H1 (cell line): ENCODE measurements at regions not wholly inside any gene's neighbourhood (a gene's known extent, or its start where the extent isn't known, plus 50 kb on each side); places are given as distances from the start of the nearest gene placed in this dataset.

Experiments
- CTCF ChIA-PET: fragments of 300-600 bp; sonication (Branson Sonifier 250); formaldehyde crosslinking; loops from one replicate; lab custom pipeline; 2021; ENCODE audit not compliant: partially characterized antibody; lab: Charles Lee
- POLR2A ChIA-PET: fragments of 300-600 bp; sonication (Branson Sonifier 250); formaldehyde crosslinking; loops from one replicate; lab custom pipeline; 2021; ENCODE audit warnings: inconsistent platforms; ENCODE audit not compliant: partially characterized antibody; lab: Charles Lee
- DNase-seq, 2 experiments: peaks; one replicate each; pipeline versions ENCODE4 v3.0.0 to v3.0.0-alpha.2; 2010 to 2022; ENCODE audit warnings: low spot score in 2 of 2, low read depth in 1 of 2, mixed read lengths in 1 of 2
- FAIRE-seq: peaks from 2 replicates; lab custom pipeline; 2011; peaks lifted over from hg19 to GRCh38; lab: Jason Lieb, UNC
- H2AFZ ChIP-seq: 2 replicates; pipeline ENCODE4 v1.8.1; 2012; ENCODE audit warnings: low read length, inconsistent platforms
- H2AK5ac ChIP-seq: 2 replicates; pipeline ENCODE4 v1.6.1; 2013; ENCODE audit warnings: low read depth, low read length
- H2BK120ac ChIP-seq: replicated peaks from 2 replicates; pipeline ENCODE3; 2013; ENCODE audit warnings: low read depth, low read length, inconsistent platforms
- H2BK12ac ChIP-seq: 2 replicates; pipeline ENCODE4 v1.6.1; 2013; ENCODE audit warnings: low read depth, low read length
- H2BK15ac ChIP-seq: 2 replicates; pipeline ENCODE4 v1.6.1; 2013; ENCODE audit warnings: low read length
- H2BK20ac ChIP-seq: 2 replicates; pipeline ENCODE4 v1.6.1; 2013; ENCODE audit warnings: low read length
- H2BK5ac ChIP-seq: 2 replicates; pipeline ENCODE4 v1.6.1; 2013; ENCODE audit warnings: low read depth, low read length
- H3K14ac ChIP-seq: 2 replicates; pipeline ENCODE4 v1.6.1; 2013; ENCODE audit warnings: inconsistent platforms; ENCODE audit not compliant: insufficient read length
- H3K18ac ChIP-seq: 2 replicates; pipeline ENCODE4 v1.6.1; 2013; ENCODE audit warnings: low read length; ENCODE audit errors: extremely low read depth
- H3K23ac ChIP-seq: 2 replicates; pipeline ENCODE4 v1.6.1; 2013; ENCODE audit warnings: inconsistent platforms; ENCODE audit not compliant: insufficient read length
- H3K23me2 ChIP-seq: 2 replicates; pipeline ENCODE4 v1.6.1; 2013; ENCODE audit warnings: low read depth, low read length
- H3K27ac ChIP-seq: 2 replicates; pipeline ENCODE4 v1.6.1; 2011; ENCODE audit warnings: low read depth, low read length, inconsistent platforms
- H3K27me3 ChIP-seq, 4 experiments: replicated peaks in 1 of 4; 1 replicate in 1 of 4; 2 replicates in 3 of 4; pipeline versions ENCODE4 v1.6.1 to v1.8.1; 2011 to 2013; ENCODE audit warnings: low read length in 3 of 4, mild to moderate bottlenecking in 3 of 4, inconsistent platforms in 2 of 4, mixed read lengths in 2 of 4, moderate library complexity in 1 of 4; ENCODE audit not compliant: control insufficient read depth in 3 of 4, insufficient read depth in 3 of 4; ENCODE audit errors: extremely low read depth in 1 of 4
- H3K36me3 ChIP-seq, 4 experiments: 2 replicates each; pipeline versions ENCODE4 v1.6.1 to v1.8.1; 2011 to 2013; ENCODE audit warnings: mild to moderate bottlenecking in 4 of 4, low read length in 3 of 4, moderate library complexity in 2 of 4, control low read depth in 1 of 4, inconsistent platforms in 1 of 4; ENCODE audit not compliant: insufficient read depth in 4 of 4, control insufficient read depth in 2 of 4
- H3K4ac ChIP-seq: replicated peaks from 2 replicates; pipeline ENCODE3; 2013; ENCODE audit warnings: low read length, low read depth, mixed read lengths, inconsistent platforms; ENCODE audit not compliant: insufficient read length
- H3K4me1 ChIP-seq, 4 experiments: replicated peaks in 1 of 4; 1 replicate in 1 of 4; 2 replicates in 3 of 4; pipeline versions ENCODE4 v1.6.1 to v1.8.1; 2011 to 2013; ENCODE audit warnings: low read length in 3 of 4, inconsistent platforms in 2 of 4, mixed read lengths in 1 of 4; ENCODE audit not compliant: insufficient read depth in 4 of 4, control insufficient read depth in 3 of 4
- H3K4me2 ChIP-seq, 2 experiments: 2 replicates each; pipeline versions ENCODE4 v1.6.1 to v1.8.1; 2011 to 2013; ENCODE audit warnings: low read depth in 2 of 2, low read length in 2 of 2, control low read depth in 1 of 2, inconsistent platforms in 1 of 2, mild to moderate bottlenecking in 1 of 2; ENCODE audit not compliant: insufficient read depth in 1 of 2
- H3K4me3 ChIP-seq, 4 experiments: fragments of 200-600, 300-600 bp in 1 of 4; sonication (generic), shearing (Covaris generic), sonication (Bioruptor Twin) in 1 of 4; 2 replicates each; pipeline versions ENCODE4 v1.5.1 to v1.8.1; 2011 to 2016; ENCODE audit warnings: low read length in 4 of 4, low read depth in 3 of 4, control low read depth in 2 of 4, inconsistent platforms in 2 of 4, mild to moderate bottlenecking in 2 of 4, mixed read lengths in 1 of 4, moderate library complexity in 1 of 4; ENCODE audit not compliant: insufficient read depth in 2 of 4; ENCODE audit errors: extremely low read depth in 1 of 4
- H3K56ac ChIP-seq: replicated peaks from 2 replicates; pipeline ENCODE3; 2013; ENCODE audit warnings: low read depth, mild to moderate bottlenecking, mixed read lengths, low read length, inconsistent platforms; ENCODE audit not compliant: insufficient read length
- H3K79me1 ChIP-seq: 2 replicates; pipeline ENCODE4 v1.6.1; 2013; ENCODE audit warnings: low read depth, low read length, control low read depth
- H3K79me2 ChIP-seq, 2 experiments: 2 replicates each; pipeline versions ENCODE4 v1.6.1 to v1.8.1; 2012 to 2013; ENCODE audit warnings: low read length in 2 of 2, mild to moderate bottlenecking in 2 of 2, inconsistent platforms in 1 of 2; ENCODE audit not compliant: insufficient read depth in 2 of 2, control insufficient read depth in 1 of 2
- H3K9ac ChIP-seq, 4 experiments: replicated peaks in 1 of 4; 1 replicate in 1 of 4; 2 replicates in 3 of 4; pipeline versions ENCODE4 v1.6.1 to v1.8.1; 2011 to 2013; ENCODE audit warnings: low read depth in 3 of 4, low read length in 3 of 4, control low read depth in 2 of 4, mild to moderate bottlenecking in 2 of 4, moderate library complexity in 2 of 4, inconsistent platforms in 1 of 4; ENCODE audit errors: extremely low read depth in 1 of 4
- H3K9me3 ChIP-seq, 2 experiments: 2 replicates each; pipeline versions ENCODE4 v1.6.1 to v1.8.1; 2012 to 2013; ENCODE audit warnings: mild to moderate bottlenecking in 2 of 2, moderate library complexity in 2 of 2, control low read depth in 1 of 2, inconsistent platforms in 1 of 2, low read depth in 1 of 2, low read length in 1 of 2, mixed read lengths in 1 of 2; ENCODE audit not compliant: insufficient read depth in 2 of 2
- H4K20me1 ChIP-seq, 2 experiments: replicated peaks in 1 of 2; 2 replicates each; pipeline versions ENCODE3 to v1.8.1; 2011 to 2013; ENCODE audit warnings: inconsistent platforms in 2 of 2, low read length in 2 of 2, mild to moderate bottlenecking in 1 of 2; ENCODE audit not compliant: insufficient read depth in 2 of 2, control insufficient read depth in 1 of 2
- H4K5ac ChIP-seq: 2 replicates; pipeline ENCODE4 v1.6.1; 2013; ENCODE audit warnings: low read length, low read depth, mixed read lengths, inconsistent platforms; ENCODE audit not compliant: insufficient read length
- H4K8ac ChIP-seq: 2 replicates; pipeline ENCODE4 v1.8.0; 2013; ENCODE audit warnings: mild to moderate bottlenecking, moderate library complexity, low read length, inconsistent platforms; ENCODE audit not compliant: insufficient read depth; ENCODE audit errors: extremely low read depth
- H4K91ac ChIP-seq: replicated peaks from 2 replicates; pipeline ENCODE3; 2013; ENCODE audit warnings: low read length, mixed read lengths, inconsistent platforms; ENCODE audit not compliant: insufficient read length
- EGR1 ChIP-seq: IDR thresholded peaks from 2 replicates; pipeline ENCODE4 v1.6.1; 2011; ENCODE audit warnings: low read depth, low read length, borderline replicate concordance
- WGBS, 2 experiments: shearing (Covaris generic) in 1 of 2; methylation state at CpG; one replicate each; pipeline versions ENCODE4 v1.1.6 to v1.1.7; 2013 to 2015; ENCODE audit warnings: low lambda C conversion rate in 2 of 2, mixed read lengths in 2 of 2, inconsistent platforms in 1 of 2, low coverage in 1 of 2, missing lambda C conversion rate in 1 of 2; ENCODE audit not compliant: insufficient replicate concordance in 2 of 2, insufficient coverage in 1 of 2, insufficient read length in 1 of 2; ENCODE audit errors: extremely low coverage in 1 of 2, missing lambda C conversion rate in 1 of 2; 5-methylcytosine and 5-hydroxymethylcytosine counted together

GRCh38 chr17:51395621-51396020, 135.3 kb downstream of the UTP18 start:
- TF ChIP-seq EGR1, result no peak
- H3K36me3 ChIP-seq, result no peaks in the 10 kb centered on the region
- no peak overlapping the region for H3K9ac ChIP-seq
- no peak overlapping the region for H3K27ac ChIP-seq
- WGBS, 2 experiments, result 89% methylated on average over 6 of the region's 6 CpGs; no CpG with 5 or more reads in 1 of the 2 experiments
- no peak overlapping the region for H2BK120ac ChIP-seq
- peaks cover 0 to 3% (median 0%) of the 10 kb centered on the region in 4 experiments; a peak in 1 of 7 replicates for H3K4me1 ChIP-seq
- H2BK20ac ChIP-seq, result no peak overlapping the region
- CTCF ChIA-PET, result no interaction called here
- H4K20me1 ChIP-seq, result no peaks in the 10 kb centered on the region
- no peak overlapping the region for H2BK12ac ChIP-seq
- H3K4me3 ChIP-seq, result no peak overlapping the region
- POLR2A ChIA-PET, result no interaction called here
- H3K18ac ChIP-seq, result no peak overlapping the region
- H3K27me3 ChIP-seq, result no peaks in the 10 kb centered on the region
- no peak overlapping the region for H3K23ac ChIP-seq
- H3K23me2 ChIP-seq, result no peaks in the 10 kb centered on the region; the same call in 1 of the 2 replicates
- no peak for FAIRE-seq
- no peak overlapping the region for H3K4me2 ChIP-seq
- no peak overlapping the region for H3K56ac ChIP-seq
- no peaks in the 10 kb centered on the region for H3K79me1 ChIP-seq
- DNase-seq, result no peak
- H3K9me3 ChIP-seq, result no peaks in the 10 kb centered on the region
- H3K14ac ChIP-seq, result no peak overlapping the region
- H3K4ac ChIP-seq, result no peak overlapping the region
- no peaks in the 10 kb centered on the region for H3K79me2 ChIP-seq
- no peak overlapping the region for H2AFZ ChIP-seq
- no peak overlapping the region for H2AK5ac ChIP-seq
- no peak overlapping the region for H2BK5ac ChIP-seq
- H2BK15ac ChIP-seq, result no peak overlapping the region
- H4K5ac ChIP-seq, result no peak overlapping the region
- no peak overlapping the region for H4K91ac ChIP-seq
- no peak overlapping the region for H4K8ac ChIP-seq
